BLaER1 treated with 17β-estradiol and CSF1 and Interleukin-3, amounts not matched to agents 10 nM and 100 nM (cell line): ENCODE measurements at regions not wholly inside any gene's neighbourhood (a gene's known extent, or its start where the extent isn't known, plus 50 kb on each side); places are given as distances from the start of the nearest gene placed in this dataset.

Experiments used
- H3K27ac ChIP-seq, 11 experiments: shearing (Covaris generic); formaldehyde crosslinking; 2 replicates each; pipeline ENCODE4 v1.8.1; 2022
- H3K27me3 ChIP-seq, 11 experiments: shearing (Covaris generic); formaldehyde crosslinking; 2 replicates each; pipeline ENCODE4 v1.8.1; 2022
- H3K36me3 ChIP-seq, 11 experiments: shearing (Covaris generic); formaldehyde crosslinking; 2 replicates each; pipeline ENCODE4 v1.8.1; 2022
- H3K4me1 ChIP-seq, 10 experiments: shearing (Covaris generic); formaldehyde crosslinking; 2 replicates each; pipeline ENCODE4 v1.8.1; 2022
- H3K4me2 ChIP-seq, 11 experiments: shearing (Covaris generic); formaldehyde crosslinking; 2 replicates each; pipeline ENCODE4 v1.8.1; 2022
- H3K4me3 ChIP-seq, 10 experiments: shearing (Covaris generic); formaldehyde crosslinking; 2 replicates each; pipeline ENCODE4 v1.8.1; 2022
- H3K9ac ChIP-seq, 11 experiments: shearing (Covaris generic); formaldehyde crosslinking; 2 replicates each; pipeline ENCODE4 v1.8.1; 2022
- H3K9me3 ChIP-seq, 11 experiments: shearing (Covaris generic); formaldehyde crosslinking; replicated peaks in 1 of 11; 2 replicates each; pipeline ENCODE4 v1.8.1; 2022
- H4K20me1 ChIP-seq, 11 experiments: shearing (Covaris generic); formaldehyde crosslinking; 2 replicates each; pipeline ENCODE4 v1.8.1; 2022
- Cebpa-rat ChIP-seq, 11 experiments: shearing (Covaris generic); IDR thresholded peaks; 2 replicates each; pipeline ENCODE4 v1.8.1; 2022

DNA sequence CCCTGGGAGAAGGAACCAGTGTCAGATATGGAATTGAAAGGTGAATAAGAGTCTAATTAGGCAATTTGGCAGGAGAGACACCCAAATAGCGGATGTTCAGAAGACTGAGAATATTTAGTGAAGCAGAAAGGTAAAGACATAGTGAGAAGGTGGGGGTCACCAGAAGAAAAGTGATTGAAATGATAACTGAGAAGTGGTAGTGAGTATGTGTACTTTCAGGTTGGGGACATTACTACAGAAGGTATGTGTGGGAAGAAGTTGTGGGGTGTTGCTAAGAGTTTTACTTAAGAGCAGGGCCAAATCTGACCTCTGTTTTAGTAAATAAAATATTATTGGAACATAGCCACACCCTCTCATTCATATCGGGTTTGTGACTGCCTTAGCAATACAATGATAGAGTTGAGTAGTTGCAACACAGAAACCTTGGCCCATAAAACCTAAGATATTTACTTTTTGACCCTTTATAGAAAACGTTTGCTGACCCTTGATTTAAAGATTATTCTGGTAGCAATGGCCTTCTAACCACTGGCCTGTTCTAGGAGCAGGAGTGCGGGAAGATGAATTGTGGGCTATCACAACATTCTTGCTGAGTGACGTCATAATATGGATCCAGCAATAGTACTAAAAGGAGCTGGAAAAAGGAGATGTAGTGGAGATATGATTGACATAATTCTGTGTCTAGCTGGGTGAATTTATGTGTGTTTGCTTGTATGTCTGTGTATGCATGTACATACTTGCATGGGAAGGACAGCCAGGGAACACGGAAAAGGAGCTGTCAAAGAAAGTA is 115.3 kb downstream of the HS3ST1 start:
- TF ChIP-seq Cebpa-rat (IDR thresholded peaks at IDR 0.05): no peak
- H4K20me1 ChIP-seq: no peaks in the 10 kb centered on the region
- H3K4me3 ChIP-seq: no peak overlapping the region
- no peak overlapping the region for H3K27ac ChIP-seq
- H3K36me3 ChIP-seq: no peaks in the 10 kb centered on the region
- H3K4me1 ChIP-seq: no peaks in the 10 kb centered on the region
- H3K4me2 ChIP-seq: no peak overlapping the region
- H3K27me3 ChIP-seq: no peaks in the 10 kb centered on the region
- no peak overlapping the region for H3K9ac ChIP-seq
- peaks cover 12 to 28% (median 21%) of the 10 kb centered on the region in 11 experiments for H3K9me3 ChIP-seq

GRCh38 chr4:11312389-11312788 is 116.3 kb downstream of the HS3ST1 start:
- Histone ChIP-seq H3K27me3 (no peaks in the 10 kb centered on the region), H3K36me3 (no peaks in the 10 kb centered on the region)

DNA sequence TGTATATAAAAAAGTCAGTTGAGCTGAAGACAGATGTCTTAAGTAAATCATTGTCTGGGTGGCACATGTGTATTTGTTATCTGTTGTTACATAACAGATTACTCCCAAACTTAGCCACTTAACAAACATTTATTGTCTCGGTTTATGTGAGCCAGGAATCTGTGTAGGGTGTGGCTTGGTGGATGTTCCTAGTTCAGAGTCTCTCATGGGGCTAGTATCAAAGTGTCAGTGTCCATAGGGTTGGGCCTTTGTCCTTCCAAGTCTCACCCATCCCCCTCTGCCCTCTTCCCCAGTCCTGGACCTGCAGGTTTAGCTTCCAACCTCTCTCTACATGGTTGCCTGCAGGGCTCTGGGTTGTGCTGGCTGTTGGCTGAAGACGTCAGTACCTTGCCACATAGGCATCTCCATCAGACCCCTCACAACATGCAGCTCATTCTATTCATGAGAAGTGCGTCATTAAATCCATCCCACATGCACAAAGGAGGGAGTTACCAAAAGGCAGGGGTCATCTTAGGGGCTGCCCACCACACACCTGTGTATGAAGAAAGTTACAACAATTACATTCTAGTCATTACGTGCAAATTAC is 127.5 kb downstream of the HS3ST1 start:
- Histone ChIP-seq H4K20me1 (no peaks in the 10 kb centered on the region), H3K4me2 (no peak overlapping the region), H3K9ac (no peak overlapping the region), H3K27ac (no peak overlapping the region), H3K4me3 (no peak overlapping the region), H3K4me1 (peaks cover 0 to 6% (median 0%) of the 10 kb centered on the region in 10 experiments; a peak in 1 of 20 replicates), H3K36me3 (no peaks in the 10 kb centered on the region), H3K9me3 (no peaks in the 10 kb centered on the region), H3K27me3 (no peaks in the 10 kb centered on the region)
- TF ChIP-seq Cebpa-rat (IDR thresholded peaks at IDR 0.05): no peak

More at GRCh38 chr4:11312389-11312788, 116.3 kb downstream of the HS3ST1 start:
- H3K4me2 ChIP-seq: no peak overlapping the region
- H3K9ac ChIP-seq: no peak overlapping the region
- H4K20me1 ChIP-seq: no peaks in the 10 kb centered on the region
- no peaks in the 10 kb centered on the region for H3K4me1 ChIP-seq
- H3K9me3 ChIP-seq: peaks cover 12 to 32% (median 30%) of the 10 kb centered on the region in 11 experiments
- H3K27ac ChIP-seq: no peak overlapping the region
- no peak for TF ChIP-seq Cebpa-rat (IDR thresholded peaks at IDR 0.05)
- no peak overlapping the region for H3K4me3 ChIP-seq

DNA sequence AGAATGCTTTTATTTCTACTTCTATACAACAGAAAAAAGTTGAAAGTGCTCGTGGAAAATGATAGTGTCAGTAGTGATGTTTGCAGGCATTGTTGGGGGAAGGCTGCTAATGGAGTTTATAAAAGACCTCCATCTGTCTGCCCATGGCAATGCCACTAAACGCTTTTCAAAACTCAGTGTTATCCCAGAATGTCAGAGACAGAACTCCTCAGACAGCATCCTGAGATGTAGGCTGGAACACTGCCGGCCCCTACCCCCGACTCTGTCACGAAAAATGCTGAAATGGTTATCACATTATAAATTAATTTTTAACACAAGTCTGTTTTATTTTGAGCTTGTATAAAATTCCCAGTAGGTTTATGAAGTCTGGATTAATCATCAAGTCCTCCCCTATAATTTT is 128.9 kb downstream of the HS3ST1 start:
- H3K36me3 ChIP-seq: no peaks in the 10 kb centered on the region
- H3K4me2 ChIP-seq: no peak overlapping the region
- no peak for TF ChIP-seq Cebpa-rat (IDR thresholded peaks at IDR 0.05)
- H3K9me3 ChIP-seq: no peaks in the 10 kb centered on the region
- H3K27ac ChIP-seq: no peak overlapping the region
- no peaks in the 10 kb centered on the region for H4K20me1 ChIP-seq
- no peak overlapping the region for H3K4me3 ChIP-seq
- H3K4me1 ChIP-seq: peaks cover 0 to 6% (median 0%) of the 10 kb centered on the region in 10 experiments; a peak in 1 of 20 replicates
- no peaks in the 10 kb centered on the region for H3K27me3 ChIP-seq
- no peak overlapping the region for H3K9ac ChIP-seq

GRCh38 chr4:11299016-11299415 is 129.7 kb downstream of the HS3ST1 start:
- H3K4me1 ChIP-seq: peaks cover 0 to 6% (median 0%) of the 10 kb centered on the region in 10 experiments; a peak in 1 of 20 replicates
- no peaks in the 10 kb centered on the region for H3K36me3 ChIP-seq
- H3K4me3 ChIP-seq: no peak overlapping the region
- H3K27ac ChIP-seq: no peak overlapping the region
- no peaks in the 10 kb centered on the region for H3K9me3 ChIP-seq
- H3K27me3 ChIP-seq: no peaks in the 10 kb centered on the region
- TF ChIP-seq Cebpa-rat (IDR thresholded peaks at IDR 0.05): no peak
- H3K4me2 ChIP-seq: no peak overlapping the region
- no peak overlapping the region for H3K9ac ChIP-seq
- no peaks in the 10 kb centered on the region for H4K20me1 ChIP-seq

DNA sequence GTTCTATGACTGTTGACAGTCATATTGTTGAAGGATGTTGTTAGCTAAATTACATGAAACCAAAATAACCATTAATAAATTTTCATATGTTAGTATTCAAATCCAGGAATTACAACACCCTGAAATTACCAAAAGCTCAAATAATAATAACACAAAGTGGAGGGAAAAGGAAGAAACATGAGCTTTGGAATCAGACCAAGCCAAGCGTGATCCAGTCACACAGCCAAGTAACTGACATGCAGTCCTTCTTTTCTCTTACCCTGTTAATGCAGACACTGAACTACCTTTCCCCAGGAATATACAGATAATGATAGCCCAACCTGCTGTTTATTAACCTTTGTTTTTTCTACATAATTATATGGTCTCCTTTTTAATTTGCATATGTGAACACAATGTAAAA is 130.2 kb downstream of the HS3ST1 start:
- H4K20me1 ChIP-seq: no peaks in the 10 kb centered on the region
- H3K27ac ChIP-seq: no peak overlapping the region
- no peak for TF ChIP-seq Cebpa-rat (IDR thresholded peaks at IDR 0.05)
- H3K36me3 ChIP-seq: no peaks in the 10 kb centered on the region
- H3K4me2 ChIP-seq: no peak overlapping the region
- peaks cover 0 to 6% (median 0%) of the 10 kb centered on the region in 10 experiments; a peak in 1 of 20 replicates for H3K4me1 ChIP-seq
- H3K9ac ChIP-seq: no peak overlapping the region
- no peaks in the 10 kb centered on the region for H3K27me3 ChIP-seq
- no peaks in the 10 kb centered on the region for H3K9me3 ChIP-seq
- no peak overlapping the region for H3K4me3 ChIP-seq

- H3K4me2 ChIP-seq: no peak overlapping the region
Measured at GRCh38 chr4:11297627-11298026, 131.1 kb downstream of the HS3ST1 start.

GRCh38 chr4:11297201-11297600 is 131.5 kb downstream of the HS3ST1 start:
- no peaks in the 10 kb centered on the region for H4K20me1 ChIP-seq
- H3K4me1 ChIP-seq: peaks cover 0 to 6% (median 0%) of the 10 kb centered on the region in 10 experiments; a peak in 1 of 20 replicates
- no peak overlapping the region for H3K27ac ChIP-seq
- H3K36me3 ChIP-seq: no peaks in the 10 kb centered on the region
- no peaks in the 10 kb centered on the region for H3K9me3 ChIP-seq
- no peak overlapping the region for H3K4me3 ChIP-seq
- no peaks in the 10 kb centered on the region for H3K27me3 ChIP-seq
- no peak overlapping the region for H3K9ac ChIP-seq
- no peak for TF ChIP-seq Cebpa-rat (IDR thresholded peaks at IDR 0.05)
- no peak overlapping the region for H3K4me2 ChIP-seq

More at GRCh38 chr4:11297627-11298026, 131.1 kb downstream of the HS3ST1 start:
- peaks cover 0 to 6% (median 0%) of the 10 kb centered on the region in 10 experiments; a peak in 1 of 20 replicates for H3K4me1 ChIP-seq
- no peak overlapping the region for H3K9ac ChIP-seq
- no peaks in the 10 kb centered on the region for H3K36me3 ChIP-seq
- no peak overlapping the region for H3K27ac ChIP-seq
- no peak for TF ChIP-seq Cebpa-rat (IDR thresholded peaks at IDR 0.05)
- H3K4me3 ChIP-seq: no peak overlapping the region
- H3K9me3 ChIP-seq: no peaks in the 10 kb centered on the region
- no peaks in the 10 kb centered on the region for H3K27me3 ChIP-seq
- no peaks in the 10 kb centered on the region for H4K20me1 ChIP-seq

GRCh38 chr4:11293866-11294265 is 134.8 kb downstream of the HS3ST1 start:
- Histone ChIP-seq H4K20me1 (no peaks in the 10 kb centered on the region), H3K9me3 (no peaks in the 10 kb centered on the region), H3K27me3 (no peaks in the 10 kb centered on the region), H3K4me1 (peaks cover 0 to 6% (median 0%) of the 10 kb centered on the region in 10 experiments; a peak in 1 of 20 replicates), H3K36me3 (no peaks in the 10 kb centered on the region), H3K4me3 (no peak overlapping the region), H3K9ac (no peak overlapping the region), H3K4me2 (no peak overlapping the region), H3K27ac (no peak overlapping the region)
- no peak for TF ChIP-seq Cebpa-rat (IDR thresholded peaks at IDR 0.05)
